GM12878 (cell line): ENCODE measurements at regions not wholly inside any gene's neighbourhood (a gene's known extent, or its start where the extent isn't known, plus 50 kb on each side); places are given as distances from the start of the nearest gene placed in this dataset.

Experiments used
- ATAC-seq: fragments of 200-7000 bp; cut with Tn5 transposase; 3 replicates; pipeline ENCODE4 v1.9.1; 2020; ENCODE audit warnings: mild to moderate bottlenecking, moderate library complexity
- BruUV-seq: library from RNA; stranded (reverse); fragments of 400-500 nt; replicated peaks from 2 replicates; lab custom pipeline; 2021; lab: Mats Ljungman, UMichigan
- CTCF ChIA-PET: fragments of 300-600 bp; sonication (Branson Sonifier 250); formaldehyde crosslinking; extraction: SDS; loops from one replicate; lab custom pipeline; 2021; ENCODE audit warnings: inconsistent platforms; lab: Yijun Ruan, JAX
- POLR2A ChIA-PET: fragments of 350-600 bp; formaldehyde crosslinking; extraction: SDS; loops from one replicate; lab custom pipeline; 2021; ENCODE audit warnings: inconsistent platforms; lab: Charles Lee
- RAD21 ChIA-PET: fragments of 300-600 bp; sonication (Branson Sonifier 250); formaldehyde crosslinking; loops from one replicate; lab custom pipeline; 2023; ENCODE audit warnings: antibody characterized with exemption; ENCODE audit not compliant: unreplicated experiment; lab: Charles Lee
- SMC1A ChIA-PET: fragments of 300-600 bp; sonication (Branson Sonifier 250); formaldehyde crosslinking; loops from one replicate; lab custom pipeline; 2023; ENCODE audit not compliant: unreplicated experiment, uncharacterized antibody; lab: Charles Lee
- DNase-seq: peaks from one replicate; pipeline ENCODE4 v3.0.0-alpha.2; 2011; ENCODE audit warnings: low read depth, low spot score
- FAIRE-seq: peaks from 3 replicates; lab custom pipeline; 2011; peaks lifted over from hg19 to GRCh38; lab: Jason Lieb, UNC
- H2AFZ ChIP-seq: 2 replicates; pipeline ENCODE4 v1.6.0; 2011; ENCODE audit warnings: low read depth, low read length, control low read depth; ENCODE audit not compliant: control insufficient read depth
- H3K27ac ChIP-seq: 2 replicates; pipeline ENCODE4 v1.5.1; 2011; ENCODE audit warnings: control low read depth; ENCODE audit not compliant: control insufficient read depth, insufficient read depth
- H3K27me3 ChIP-seq, 2 experiments: replicated peaks in 1 of 2; 2 replicates each; pipeline versions ENCODE4 v1.6.0 to v1.6.1; 2011; ENCODE audit warnings: low read length in 1 of 2; ENCODE audit not compliant: control insufficient read depth in 2 of 2, insufficient read depth in 2 of 2
- H3K36me3 ChIP-seq, 2 experiments: 2 replicates each; pipeline ENCODE4 v1.5.1; 2011; ENCODE audit warnings: low read length in 1 of 2; ENCODE audit not compliant: control insufficient read depth in 2 of 2, insufficient read depth in 2 of 2
- H3K4me1 ChIP-seq: 2 replicates; pipeline ENCODE4 v1.6.1; 2011; ENCODE audit warnings: mild to moderate bottlenecking, low read length, moderate library complexity, mixed read lengths; ENCODE audit not compliant: control insufficient read depth, insufficient read depth
- H3K4me2 ChIP-seq: 2 replicates; pipeline ENCODE4 v1.6.0; 2011; ENCODE audit warnings: control low read depth; ENCODE audit not compliant: control insufficient read depth, insufficient read depth
- H3K4me3 ChIP-seq: fragments of 200-600 bp; sonication (generic); 2 replicates; pipeline ENCODE4 v1.5.1; 2016
- H3K79me2 ChIP-seq: 2 replicates; pipeline ENCODE4 v1.6.0; 2011; ENCODE audit warnings: low read length; ENCODE audit not compliant: control insufficient read depth, insufficient read depth
- H3K9ac ChIP-seq: 2 replicates; pipeline ENCODE4 v1.8.0; 2011; ENCODE audit warnings: low read length, control low read depth, mixed read lengths; ENCODE audit not compliant: control insufficient read depth, insufficient read depth
- H3K9me3 ChIP-seq: replicated peaks from 3 replicates; pipeline ENCODE4 v1.5.1; 2011; ENCODE audit warnings: mild to moderate bottlenecking, low read length; ENCODE audit not compliant: control insufficient read depth, insufficient read depth
- H4K20me1 ChIP-seq: 2 replicates; pipeline ENCODE4 v1.6.0; 2011; ENCODE audit not compliant: control insufficient read depth, insufficient read depth
- CREM ChIP-seq: IDR thresholded peaks from 2 replicates; pipeline ENCODE4 v1.6.1; 2014; ENCODE audit warnings: antibody characterized with exemption, low read depth
- SPI1 ChIP-seq: IDR thresholded peaks from 2 replicates; pipeline ENCODE4 v1.6.1; 2011; ENCODE audit warnings: low read depth, mild to moderate bottlenecking, low read length, moderate library complexity, borderline replicate concordance; ENCODE audit not compliant: insufficient read depth
- TCF7 ChIP-seq: IDR thresholded peaks from 2 replicates; pipeline ENCODE4 v1.6.1; 2014; ENCODE audit warnings: antibody characterized with exemption, borderline replicate concordance
- ZBTB40 ChIP-seq: fragments of 450-650 bp; IDR thresholded peaks from 2 replicates; pipeline ENCODE4 v1.6.1; 2016; ENCODE audit warnings: mild to moderate bottlenecking, moderate library complexity, borderline replicate concordance
- ZNF687 ChIP-seq: fragments of 450-650 bp; IDR thresholded peaks from 2 replicates; pipeline ENCODE4 v1.6.1; 2017; ENCODE audit warnings: mild to moderate bottlenecking, moderate library complexity
- WGBS: methylation state at CpG from one replicate; pipeline ENCODE4 v1.1.6; 2016; ENCODE audit warnings: low lambda C conversion rate; ENCODE audit not compliant: insufficient replicate concordance, insufficient coverage; ENCODE audit errors: missing lambda C conversion rate; 5-methylcytosine and 5-hydroxymethylcytosine counted together
- in situ Hi-C: fragments of 300-500 bp; cut with MboI; formaldehyde crosslinking; loops from 9 replicates; pipeline ENCODE4 v1.14.3; 2018; ENCODE audit warnings: mixed read lengths
- intact Hi-C: fragments of 100-400 bp; cut with micrococcal nuclease; formaldehyde crosslinking; loops from one replicate; pipeline ENCODE4 v1.14.2; 2022; ENCODE audit not compliant: unreplicated experiment
- TF ChIP-seq, protein P1 (sequence below): fragments of 150-350 bp; IDR thresholded peaks from 2 replicates; pipeline ENCODE4 v1.6.1; 2014; ENCODE audit warnings: mild to moderate bottlenecking, low read depth, low read length
- TF ChIP-seq, protein P2 (sequence below), 3 experiments: IDR thresholded peaks in 2 of 3; conservative IDR thresholded peaks in 1 of 3; 2 replicates each; pipeline ENCODE4 v1.5.1; 2011; ENCODE audit warnings: low read depth in 3 of 3, low read length in 3 of 3, mild to moderate bottlenecking in 3 of 3, control low read depth in 2 of 3, moderate library complexity in 2 of 3, inconsistent platforms in 1 of 3, mixed read lengths in 1 of 3; ENCODE audit not compliant: control insufficient read depth in 2 of 3, insufficient read depth in 1 of 3; ENCODE audit errors: extremely low read depth in 1 of 3

GRCh38 chr12:113551563-113551962 is 79.9 kb upstream of the LHX5 start (continued):
- TF ChIP-seq ZBTB40: no peak
- TF ChIP-seq, protein P1, sequence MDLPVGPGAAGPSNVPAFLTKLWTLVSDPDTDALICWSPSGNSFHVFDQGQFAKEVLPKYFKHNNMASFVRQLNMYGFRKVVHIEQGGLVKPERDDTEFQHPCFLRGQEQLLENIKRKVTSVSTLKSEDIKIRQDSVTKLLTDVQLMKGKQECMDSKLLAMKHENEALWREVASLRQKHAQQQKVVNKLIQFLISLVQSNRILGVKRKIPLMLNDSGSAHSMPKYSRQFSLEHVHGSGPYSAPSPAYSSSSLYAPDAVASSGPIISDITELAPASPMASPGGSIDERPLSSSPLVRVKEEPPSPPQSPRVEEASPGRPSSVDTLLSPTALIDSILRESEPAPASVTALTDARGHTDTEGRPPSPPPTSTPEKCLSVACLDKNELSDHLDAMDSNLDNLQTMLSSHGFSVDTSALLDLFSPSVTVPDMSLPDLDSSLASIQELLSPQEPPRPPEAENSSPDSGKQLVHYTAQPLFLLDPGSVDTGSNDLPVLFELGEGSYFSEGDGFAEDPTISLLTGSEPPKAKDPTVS: no peak

DNA sequence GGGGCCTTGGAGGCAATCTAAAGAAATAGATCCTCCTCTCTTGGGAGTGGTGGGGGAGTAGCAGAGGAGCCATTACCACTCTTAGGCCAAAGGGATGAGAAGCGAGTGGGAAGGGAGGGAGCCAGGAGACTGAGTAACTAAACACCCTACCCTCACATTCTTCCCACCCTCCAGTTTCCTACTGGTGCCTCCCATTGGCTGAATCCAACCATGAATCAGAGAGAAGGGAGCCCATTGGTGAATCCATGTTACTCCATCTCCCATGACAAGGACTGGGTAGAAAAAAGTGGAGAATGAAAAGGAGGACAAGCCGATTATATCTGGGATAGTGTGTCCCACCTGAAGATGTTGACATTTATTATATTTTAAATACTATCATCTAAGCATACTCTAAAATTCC is 76.8 kb upstream of the LHX5 start:
- ChIA-PET CTCF (no interaction called here), SMC1A (no interaction called here), RAD21 (no interaction called here), POLR2A (no interaction called here)
- no peak for FAIRE-seq
- TF ChIP-seq CREM (no peak), SPI1 (no peak), ZNF687 (no peak), TCF7 (no peak)
- TF ChIP-seq, protein P2, sequence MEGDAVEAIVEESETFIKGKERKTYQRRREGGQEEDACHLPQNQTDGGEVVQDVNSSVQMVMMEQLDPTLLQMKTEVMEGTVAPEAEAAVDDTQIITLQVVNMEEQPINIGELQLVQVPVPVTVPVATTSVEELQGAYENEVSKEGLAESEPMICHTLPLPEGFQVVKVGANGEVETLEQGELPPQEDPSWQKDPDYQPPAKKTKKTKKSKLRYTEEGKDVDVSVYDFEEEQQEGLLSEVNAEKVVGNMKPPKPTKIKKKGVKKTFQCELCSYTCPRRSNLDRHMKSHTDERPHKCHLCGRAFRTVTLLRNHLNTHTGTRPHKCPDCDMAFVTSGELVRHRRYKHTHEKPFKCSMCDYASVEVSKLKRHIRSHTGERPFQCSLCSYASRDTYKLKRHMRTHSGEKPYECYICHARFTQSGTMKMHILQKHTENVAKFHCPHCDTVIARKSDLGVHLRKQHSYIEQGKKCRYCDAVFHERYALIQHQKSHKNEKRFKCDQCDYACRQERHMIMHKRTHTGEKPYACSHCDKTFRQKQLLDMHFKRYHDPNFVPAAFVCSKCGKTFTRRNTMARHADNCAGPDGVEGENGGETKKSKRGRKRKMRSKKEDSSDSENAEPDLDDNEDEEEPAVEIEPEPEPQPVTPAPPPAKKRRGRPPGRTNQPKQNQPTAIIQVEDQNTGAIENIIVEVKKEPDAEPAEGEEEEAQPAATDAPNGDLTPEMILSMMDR (IDR thresholded peaks at IDR 0.05 in 2 of 3, conservative IDR thresholded peaks at IDR 0.05 in 1 of 3; ENCODE audit: control insufficient read depth in 2 of 3, extremely low read depth in 1 of 3, insufficient read depth in 1 of 3, low read depth in 3 of 3, low read length in 3 of 3): no peak
- no peak for ATAC-seq
- no peak overlapping the region for H3K9ac ChIP-seq
- no peak overlapping the region for H3K4me2 ChIP-seq
- H3K4me3 ChIP-seq: no peak overlapping the region
- no TSS peak for BruUV-seq
- no peaks in the 10 kb centered on the region; a peak in 1 of 4 replicates for H3K27me3 ChIP-seq
- no peaks in the 10 kb centered on the region for H3K36me3 ChIP-seq
- no peak overlapping the region for H3K27ac ChIP-seq
- whole genome bisulfite sequencing: 0% methylated on average over 2 of the region's 2 CpGs
- intact Hi-C loops: no loop called here
- no peak for DNase-seq
- no peaks in the 10 kb centered on the region for H4K20me1 ChIP-seq
- H3K9me3 ChIP-seq: no peaks in the 10 kb centered on the region; the same call in 2 of the 3 replicates
- in situ Hi-C loops: no loop called here
- H3K4me1 ChIP-seq: no peaks in the 10 kb centered on the region
- no peak overlapping the region for H2AFZ ChIP-seq
- no peaks in the 10 kb centered on the region for H3K79me2 ChIP-seq
